PC-9 (cell line): ENCODE measurements at regions not wholly inside any gene's neighbourhood (a gene's known extent, or its start where the extent isn't known, plus 50 kb on each side); places are given as distances from the start of the nearest gene placed in this dataset.

Experiments used
- CTCF ChIP-seq: fragments of 200-600 bp; sonication (generic); conservative IDR thresholded peaks from 2 replicates; pipeline ENCODE4 v1.6.1; 2017; ENCODE audit warnings: mixed run types, antibody characterized with exemption, mild to moderate bottlenecking, moderate library complexity
- EZH2 ChIP-seq: fragments of 200-600 bp; sonication (generic); IDR thresholded peaks from 2 replicates; pipeline ENCODE4 v1.8.0; 2017; ENCODE audit warnings: antibody characterized with exemption, low read depth

- TF ChIP-seq CTCF (no peak), EZH2 (no peak)
Measured at GRCh38 chr13:111922086-111922485, 144.9 kb upstream of the SOX1 start.
